HG02798 (cell line): ENCODE measurements at regions not wholly inside any gene's neighbourhood (a gene's known extent, or its start where the extent isn't known, plus 50 kb on each side); places are given as distances from the start of the nearest gene placed in this dataset.
"Not testable (repeated sequence)": the region's sequence is repeated elsewhere in the genome, so short reads cannot be mapped to it uniquely, and the experiment has no call there.

ENCODE experiments used
- ATAC-seq: cut with Tn5 transposase; IDR thresholded peaks from one replicate; pipeline ENCODE4 v1.9.1; 2021; ENCODE audit warnings: mild to moderate bottlenecking; ENCODE audit not compliant: unreplicated experiment, poor library complexity

DNA sequence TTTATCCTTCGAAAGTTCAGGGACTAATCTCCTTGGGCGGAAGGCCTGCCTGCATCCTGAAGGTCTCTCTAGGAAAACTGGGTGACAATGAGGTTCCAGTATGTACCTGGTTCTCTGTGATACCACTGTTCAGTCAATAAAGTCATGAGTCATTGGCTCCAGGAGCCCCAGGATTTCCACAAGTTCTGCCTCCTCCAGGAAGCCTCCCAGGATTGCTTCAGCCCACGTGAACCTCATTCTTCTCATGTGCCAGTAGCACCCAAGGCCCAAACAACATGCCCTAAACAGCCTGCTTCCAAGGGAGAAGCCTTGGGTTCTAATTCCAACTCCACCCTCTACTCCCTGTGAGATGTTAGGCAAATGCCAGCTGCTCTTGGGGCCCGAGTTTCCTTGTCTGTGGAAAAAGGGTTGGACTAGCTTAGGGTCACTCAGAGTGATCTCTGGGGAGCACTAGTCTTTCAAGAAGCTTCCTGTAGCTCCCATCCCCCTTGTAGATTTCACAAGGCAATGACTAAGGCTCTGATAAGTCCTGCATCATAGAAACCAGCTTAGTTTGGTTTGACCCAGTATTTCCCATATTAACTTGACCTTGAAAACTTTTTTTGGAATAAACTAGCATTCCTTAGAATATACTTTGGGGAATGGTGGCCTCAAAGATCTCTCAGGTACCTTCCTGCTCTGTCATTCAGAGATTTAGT is 118.3 kb upstream of the ATP2B2 start:
- no peak for ATAC-seq

GRCh38 chr3:10625323-10625722 is 119.9 kb upstream of the ATP2B2 start:
- ATAC-seq = no peak

DNA sequence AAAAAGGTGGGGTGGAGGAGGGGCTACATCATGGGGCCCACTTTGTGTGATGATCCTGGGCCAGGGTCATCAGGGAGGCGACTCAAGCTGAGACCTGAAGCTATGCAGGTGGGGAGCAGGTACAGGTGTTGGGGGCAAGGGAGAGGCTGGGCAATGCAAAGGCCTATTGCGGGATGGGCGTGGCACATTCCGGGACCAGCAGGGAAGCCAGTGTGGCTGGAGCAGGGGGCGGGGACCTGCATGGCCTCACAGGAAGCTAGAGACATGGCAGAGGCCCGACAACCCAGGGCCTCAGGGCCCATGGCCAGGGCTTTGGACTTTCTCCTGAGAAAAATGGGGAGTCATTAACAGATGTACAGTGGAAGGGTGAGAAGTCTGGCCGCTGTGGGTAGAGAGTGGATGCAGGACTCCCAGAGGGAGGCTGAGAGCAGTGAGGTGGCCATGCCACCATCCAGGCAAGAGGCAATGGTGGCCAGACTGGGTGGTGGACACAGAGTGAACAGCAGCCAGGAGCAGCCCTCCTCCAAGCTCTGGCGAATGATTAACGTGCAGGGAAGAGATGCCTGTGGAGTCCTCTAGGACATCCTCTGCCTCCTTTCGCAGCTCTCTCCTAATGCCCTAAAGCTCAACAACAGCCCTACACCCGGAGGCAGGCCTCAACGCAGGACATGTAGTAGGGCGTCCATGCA is 122.6 kb upstream of the ATP2B2 start:
- ATAC-seq = no peak

- no peak for ATAC-seq
Measured at GRCh38 chr3:10628891-10629670, 123.7 kb upstream of the ATP2B2 start.

DNA sequence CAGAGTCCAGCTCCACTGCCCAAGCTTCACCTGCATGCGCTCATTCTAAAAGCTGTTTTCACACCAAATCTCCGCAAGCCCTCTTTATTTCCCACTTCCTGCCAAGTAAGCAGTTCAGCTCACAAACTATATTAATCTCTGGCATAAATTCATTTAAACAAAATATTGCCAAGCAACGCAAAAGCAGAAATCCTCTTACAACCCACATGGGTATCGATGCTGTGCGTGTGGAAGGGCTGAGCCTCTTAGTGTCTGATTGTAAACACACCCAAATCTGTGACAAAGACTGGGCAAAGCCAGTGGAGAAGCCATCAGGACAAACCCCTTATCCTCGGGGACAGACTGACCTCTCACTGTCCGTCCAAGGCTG is 124.3 kb upstream of the ATP2B2 start:
- ATAC-seq = no peak

GRCh38 chr3:10631224-10631623 is 125.8 kb upstream of the ATP2B2 start:
- ATAC-seq = no peak

GRCh38 chr3:10632125-10632524 is 126.7 kb upstream of the ATP2B2 start:
- no peak for ATAC-seq

- no peak for ATAC-seq
Measured at GRCh38 chr3:10632741-10633140, 127.4 kb upstream of the ATP2B2 start.

GRCh38 chr3:10635446-10636076 is 130.2 kb upstream of the ATP2B2 start:
- no peak for ATAC-seq

GRCh38 chr3:10637342-10637741 is 132.0 kb upstream of the ATP2B2 start:
- no peak for ATAC-seq

GRCh38 chr3:10638466-10638865 is 133.1 kb upstream of the ATP2B2 start:
- no peak for ATAC-seq

DNA sequence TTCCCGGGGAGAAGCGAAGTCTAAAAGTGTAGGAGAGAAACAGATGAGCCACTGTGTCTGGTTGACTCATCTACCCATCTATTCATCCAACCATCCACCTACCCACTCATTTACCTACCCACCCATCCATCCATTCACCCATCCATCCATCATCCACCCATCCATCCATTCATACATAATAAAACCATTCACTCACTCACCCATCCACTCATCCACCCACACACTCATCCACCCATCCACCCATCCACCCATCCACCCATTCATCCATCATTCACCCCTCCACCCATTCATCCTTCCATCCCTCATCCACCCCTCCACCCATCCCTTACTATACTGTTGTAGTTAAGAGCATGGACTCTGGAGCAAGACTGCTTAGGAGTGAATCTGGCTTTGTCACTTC is 136.4 kb upstream of the ATP2B2 start:
- ATAC-seq = no peak

GRCh38 chr3:10644189-10644588 is 138.8 kb upstream of the ATP2B2 start:
- ATAC-seq = no peak

DNA sequence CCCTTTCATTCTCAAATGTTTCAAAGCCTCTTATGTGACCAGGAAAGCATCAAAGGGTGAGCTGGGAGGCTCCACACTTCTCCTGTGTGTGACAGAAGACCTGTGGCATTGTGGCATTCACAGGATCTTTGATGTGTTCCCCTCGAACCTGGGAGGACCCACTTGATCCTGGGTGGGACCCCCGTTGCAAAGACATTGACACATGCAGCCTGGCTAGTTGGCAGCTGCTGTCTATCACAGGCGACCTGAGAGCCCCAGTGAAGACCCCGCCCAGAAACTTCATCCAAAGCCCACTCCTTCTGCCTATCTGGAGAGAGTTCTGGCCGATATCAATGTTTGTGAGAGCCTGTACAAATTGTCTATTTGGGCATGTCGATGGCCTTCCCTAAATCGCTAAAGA is 140.4 kb upstream of the ATP2B2 start:
- ATAC-seq = no peak

DNA sequence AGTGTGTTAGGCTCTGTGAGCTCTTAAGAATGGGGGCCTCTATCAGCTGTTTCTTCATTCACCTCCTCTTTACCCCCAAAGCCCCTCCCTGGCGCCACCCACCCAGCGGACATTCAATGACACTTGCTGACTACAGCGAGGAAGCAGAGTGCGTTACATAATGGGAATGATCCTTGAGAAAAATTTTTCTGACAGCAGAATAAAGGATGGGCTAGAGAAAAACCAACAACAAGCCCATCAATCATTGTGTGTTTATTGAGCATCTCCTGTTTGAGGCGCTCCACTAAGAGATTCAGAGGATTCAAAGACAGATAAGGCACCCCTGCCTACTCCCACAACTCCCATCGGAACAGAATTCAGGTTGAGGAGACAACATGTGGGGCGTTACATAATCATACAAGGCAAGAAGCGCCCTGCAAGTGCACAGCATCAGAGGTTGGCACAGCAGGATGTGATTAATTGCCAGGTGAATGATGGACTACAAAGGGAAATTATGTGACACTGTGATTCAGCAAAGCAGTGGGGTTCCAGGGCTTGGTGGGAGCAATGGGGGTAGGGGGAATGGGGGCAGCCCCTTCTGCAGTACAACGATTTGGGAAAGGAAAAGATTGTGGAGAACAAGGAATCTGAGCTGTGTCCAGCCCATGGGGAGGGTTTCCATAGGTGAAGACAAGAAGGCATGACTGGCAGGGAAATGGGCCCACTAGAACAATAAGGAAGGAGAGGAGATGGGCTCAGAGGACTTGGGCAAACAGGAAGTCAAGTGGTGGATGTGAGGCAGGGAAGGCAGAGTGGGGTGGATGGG is 141.3 kb upstream of the ATP2B2 start:
- ATAC-seq = no peak

- ATAC-seq = no peak
Measured at GRCh38 chr3:10647376-10647775, 142.0 kb upstream of the ATP2B2 start.

DNA sequence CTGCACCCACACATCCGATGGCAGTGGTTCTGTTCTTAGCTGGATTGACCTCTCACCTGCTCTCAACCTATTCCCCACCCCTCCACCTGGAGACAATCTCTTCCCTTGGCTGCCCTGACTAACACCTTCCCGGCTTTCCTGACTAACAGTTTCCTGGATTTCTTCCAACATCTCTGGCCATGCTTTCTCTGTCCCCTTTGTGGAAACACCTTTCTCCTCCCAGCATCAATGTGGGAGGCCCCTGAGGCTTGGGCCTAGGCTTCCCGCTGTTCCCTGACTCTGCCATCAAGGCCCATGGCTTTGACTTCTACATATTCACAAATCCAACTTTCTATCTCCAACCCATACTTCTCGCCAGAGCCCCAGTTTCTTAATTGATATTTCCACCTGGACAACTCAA is 142.8 kb upstream of the ATP2B2 start:
- no peak for ATAC-seq

DNA sequence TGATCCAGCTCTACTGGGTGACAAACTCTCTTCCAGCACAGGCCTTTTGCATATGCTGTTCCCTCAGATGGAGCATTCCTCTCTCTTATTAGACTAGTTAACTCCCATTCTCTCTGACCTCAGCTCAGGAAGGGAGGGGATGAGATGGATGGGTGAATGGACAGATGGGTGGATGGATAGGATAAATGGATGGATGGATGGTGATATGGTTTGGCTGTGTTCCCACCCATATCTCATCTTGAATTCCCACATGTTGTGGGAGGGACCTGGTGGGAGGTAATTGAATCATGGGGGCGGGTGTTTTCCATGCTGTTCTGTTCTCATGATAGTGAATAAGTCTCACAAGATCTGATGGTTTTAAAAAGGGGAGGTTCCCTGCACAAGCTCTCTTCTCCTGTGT is 144.1 kb upstream of the ATP2B2 start:
- not testable (repeated sequence) for ATAC-seq

GRCh38 chr3:10651506-10651905 is 146.1 kb upstream of the ATP2B2 start:
- ATAC-seq = no peak

- ATAC-seq = no peak
Measured at GRCh38 chr3:10653241-10653640, 147.9 kb upstream of the ATP2B2 start.
